HG02852 (cell line): ENCODE measurements at regions not wholly inside any gene's neighbourhood (a gene's known extent, or its start where the extent isn't known, plus 50 kb on each side); places are given as distances from the start of the nearest gene placed in this dataset.
"Not testable (repeated sequence)": the region's sequence is repeated elsewhere in the genome, so short reads cannot be mapped to it uniquely, and the experiment has no call there.

ENCODE experiments used
- ATAC-seq: cut with Tn5 transposase; IDR thresholded peaks from one replicate; pipeline ENCODE4 v1.9.1; 2021; ENCODE audit warnings: mild to moderate bottlenecking, moderate library complexity; ENCODE audit not compliant: unreplicated experiment

- no peak for ATAC-seq
Observed at GRCh38 chr4:84145176-84145575, 353.9 kb downstream of the NKX6-1 start.

- not testable (repeated sequence) for ATAC-seq
Observed at GRCh38 chr4:84126911-84127310, 372.2 kb downstream of the NKX6-1 start.

GRCh38 chr4:84126061-84126787 lies 372.9 kb downstream of the NKX6-1 start:
- ATAC-seq = no peak

GRCh38 chr4:84110040-84110439 lies 389.1 kb downstream of the NKX6-1 start:
- ATAC-seq = no peak

- ATAC-seq = not testable (repeated sequence)
Observed at GRCh38 chr4:84101653-84102625, 397.2 kb downstream of the NKX6-1 start.

GRCh38 chr4:84100071-84100470 lies 399.0 kb downstream of the NKX6-1 start:
- ATAC-seq = no peak

- no peak for ATAC-seq
Observed at GRCh38 chr4:84099599-84099998, 399.5 kb downstream of the NKX6-1 start.

GRCh38 chr4:84091266-84091665 lies 407.8 kb downstream of the NKX6-1 start:
- no peak for ATAC-seq

GRCh38 chr4:84089652-84090437 lies 409.2 kb downstream of the NKX6-1 start:
- ATAC-seq = no peak

GRCh38 chr4:84085986-84086385 lies 413.1 kb downstream of the NKX6-1 start:
- no peak for ATAC-seq

GRCh38 chr4:84070289-84070688 lies 428.8 kb downstream of the NKX6-1 start:
- ATAC-seq = no peak

GRCh38 chr4:84063619-84064018 lies 435.5 kb downstream of the NKX6-1 start:
- ATAC-seq = no peak

GRCh38 chr4:84058201-84058600 lies 440.9 kb downstream of the NKX6-1 start:
- ATAC-seq = no peak

GRCh38 chr4:84051639-84052038 lies 447.5 kb downstream of the NKX6-1 start:
- ATAC-seq = no peak

GRCh38 chr4:84051089-84051488 lies 448.0 kb downstream of the NKX6-1 start:
- ATAC-seq = no peak

- no peak for ATAC-seq
Observed at GRCh38 chr4:84050015-84050414, 449.1 kb downstream of the NKX6-1 start.

GRCh38 chr4:84046551-84046950 lies 452.5 kb downstream of the NKX6-1 start:
- no peak for ATAC-seq

GRCh38 chr4:84041426-84041825 lies 457.7 kb downstream of the NKX6-1 start:
- ATAC-seq = no peak

GRCh38 chr4:84035568-84035967 lies 463.5 kb downstream of the NKX6-1 start:
- ATAC-seq = no peak

GRCh38 chr4:84032372-84032771 lies 466.7 kb downstream of the NKX6-1 start:
- ATAC-seq = peak; percentile 84

GRCh38 chr4:84031401-84031800 lies 467.7 kb downstream of the NKX6-1 start:
- peak; percentile 38 for ATAC-seq
